LNCAP (cell line): ENCODE measurements at regions not wholly inside any gene's neighbourhood (a gene's known extent, or its start where the extent isn't known, plus 50 kb on each side); places are given as distances from the start of the nearest gene placed in this dataset.

Experiments used
- CTCF ChIP-seq: fragments of 450-650 bp; IDR thresholded peaks from 2 replicates; pipeline ENCODE4 v1.5.1; 2017; ENCODE audit warnings: mild to moderate bottlenecking

GRCh38 chr12:111296906-111297463, 71.9 kb downstream of the PHETA1 start:
- TF ChIP-seq CTCF: no peak

- TF ChIP-seq CTCF: no peak
These were observed 73.7 kb downstream of the PHETA1 start for GRCh38 chr12:111295176-111295575.

GRCh38 chr12:111293266-111294009, 75.5 kb downstream of the PHETA1 start:
- no peak for TF ChIP-seq CTCF

GRCh38 chr12:111291357-111291756, 77.5 kb downstream of the PHETA1 start:
- TF ChIP-seq CTCF: no peak

- TF ChIP-seq CTCF: no peak
These were observed 80.1 kb downstream of the PHETA1 start for GRCh38 chr12:111288771-111289170.

GRCh38 chr12:111287125-111287900, 81.6 kb downstream of the PHETA1 start:
- no peak for TF ChIP-seq CTCF

GRCh38 chr12:111285200-111285599, 83.7 kb downstream of the PHETA1 start:
- TF ChIP-seq CTCF: no peak
